K562 (cell line): ENCODE measurements at regions not wholly inside any gene's neighbourhood (a gene's known extent, or its start where the extent isn't known, plus 50 kb on each side); places are given as distances from the start of the nearest gene placed in this dataset.
"Not testable (repeated sequence)": the region's sequence is repeated elsewhere in the genome, so short reads cannot be mapped to it uniquely, and the experiment has no call there.

Experiments used
- POLR2A ChIP-seq: fragments of 450-650 bp; conservative IDR thresholded peaks from 2 replicates; pipeline ENCODE4 v1.6.1; 2016
- POLR3A ChIP-seq: IDR thresholded peaks from 2 replicates; pipeline ENCODE4 v1.6.1; 2011; ENCODE audit warnings: borderline replicate concordance, mild to moderate bottlenecking, moderate library complexity; ENCODE audit not compliant: insufficient read length, insufficient read depth; ENCODE audit errors: extremely low read depth
- RBBP5 ChIP-seq: fragments of 200-600 bp; sonication (generic); IDR thresholded peaks from 2 replicates; pipeline ENCODE4 v1.6.1; 2012; ENCODE audit warnings: borderline replicate concordance, mild to moderate bottlenecking, low read length, control low read depth, inconsistent platforms; ENCODE audit not compliant: insufficient read depth, poor library complexity, severe bottlenecking
- RCOR1 ChIP-seq, 2 experiments: IDR thresholded peaks; 2 replicates each; pipeline ENCODE4 v1.6.1; 2012; ENCODE audit warnings: low read depth in 2 of 2, low read length in 2 of 2, borderline replicate concordance in 1 of 2, improper control_type of control experiment in 1 of 2
- RFX5 ChIP-seq: IDR thresholded peaks from 2 replicates; pipeline ENCODE4 v1.6.1; 2011; ENCODE audit warnings: low read depth, mild to moderate bottlenecking, improper control_type of control experiment, low read length
- RREB1 ChIP-seq: fragments of 250-450 bp; sonication (Bioruptor Pico); IDR thresholded peaks from 2 replicates; pipeline ENCODE4 v1.4.0; 2020
- SIN3A ChIP-seq, 2 experiments: fragments of 150-350 bp in 1 of 2; IDR thresholded peaks; 2 replicates each; pipeline ENCODE4 v1.6.1; 2011 to 2016; ENCODE audit warnings: borderline replicate concordance in 2 of 2, low read depth in 2 of 2, low read length in 2 of 2, mild to moderate bottlenecking in 2 of 2, moderate library complexity in 2 of 2; ENCODE audit not compliant: control insufficient read depth in 1 of 2
- SMC3 ChIP-seq: conservative IDR thresholded peaks from 2 replicates; pipeline ENCODE4 v1.6.1; 2011; ENCODE audit warnings: low read depth, low read length, improper control_type of control experiment; ENCODE audit not compliant: insufficient read depth
- ZNF12 ChIP-seq: sonication (generic); formaldehyde crosslinking; IDR thresholded peaks from 2 replicates; pipeline ENCODE4 v1.4.0; 2020; ENCODE audit warnings: mild to moderate bottlenecking, missing genetic modification reagents
- TF ChIP-seq, protein P1 (sequence below): sonication (generic); formaldehyde crosslinking; IDR thresholded peaks from 2 replicates; pipeline ENCODE4 v1.8.0; 2022; ENCODE audit warnings: mild to moderate bottlenecking, missing genetic modification reagents
- TF ChIP-seq, protein P2 (sequence below), 3 experiments: IDR thresholded peaks in 2 of 3; conservative IDR thresholded peaks in 1 of 3; 2 replicates each; pipeline ENCODE4 v1.5.1; 2011 to 2012; ENCODE audit warnings: low read length in 3 of 3, mild to moderate bottlenecking in 3 of 3, control low read depth in 2 of 3, improper control_type of control experiment in 1 of 3, inconsistent platforms in 1 of 3, low read depth in 1 of 3, mixed read lengths in 1 of 3, moderate library complexity in 1 of 3; ENCODE audit not compliant: insufficient read depth in 2 of 3
- TF ChIP-seq, protein P3 (sequence below): sonication (generic); formaldehyde crosslinking; IDR thresholded peaks from 2 replicates; pipeline ENCODE4 v1.8.0; 2022; ENCODE audit warnings: mild to moderate bottlenecking, missing genetic modification reagents
- TF ChIP-seq, protein P4 (sequence below): fragments of 150-350 bp; IDR thresholded peaks from 2 replicates; pipeline ENCODE4 v1.6.1; 2014; ENCODE audit warnings: low read depth, mild to moderate bottlenecking, low read length, borderline replicate concordance

DNA sequence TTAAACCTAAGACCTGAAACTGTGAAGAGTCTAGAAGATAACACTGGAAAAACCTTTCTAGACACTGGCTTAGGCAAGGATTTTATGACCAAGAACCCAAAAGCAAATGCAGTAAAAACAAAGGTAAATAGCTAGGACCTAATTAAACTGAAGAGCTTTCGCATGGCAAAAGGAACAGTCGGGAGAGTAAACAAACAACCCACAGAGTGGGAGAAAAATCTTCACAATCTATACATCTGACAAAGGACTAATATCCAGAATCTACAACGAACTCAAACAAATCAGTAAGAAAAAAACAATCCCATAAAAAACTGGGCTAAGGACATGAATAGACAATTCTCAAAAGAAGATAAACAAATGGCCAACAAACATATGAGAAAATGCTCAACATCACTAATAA, 64.4 kb upstream of the MED14 start:
- TF ChIP-seq POLR3A; POLR2A; RREB1 (CRISPR knock-in tag); SIN3A (IDR thresholded peaks at IDR 0.05; ENCODE audit: borderline replicate concordance in 2 of 2, control insufficient read depth in 1 of 2, low read depth in 2 of 2, low read length in 2 of 2); ZNF12 (CRISPR knock-in tag); RFX5; RBBP5; RCOR1 (IDR thresholded peaks at IDR 0.05; ENCODE audit: borderline replicate concordance in 1 of 2, low read depth in 2 of 2, low read length in 2 of 2); SMC3: not testable (repeated sequence)
- TF ChIP-seq, protein P1, sequence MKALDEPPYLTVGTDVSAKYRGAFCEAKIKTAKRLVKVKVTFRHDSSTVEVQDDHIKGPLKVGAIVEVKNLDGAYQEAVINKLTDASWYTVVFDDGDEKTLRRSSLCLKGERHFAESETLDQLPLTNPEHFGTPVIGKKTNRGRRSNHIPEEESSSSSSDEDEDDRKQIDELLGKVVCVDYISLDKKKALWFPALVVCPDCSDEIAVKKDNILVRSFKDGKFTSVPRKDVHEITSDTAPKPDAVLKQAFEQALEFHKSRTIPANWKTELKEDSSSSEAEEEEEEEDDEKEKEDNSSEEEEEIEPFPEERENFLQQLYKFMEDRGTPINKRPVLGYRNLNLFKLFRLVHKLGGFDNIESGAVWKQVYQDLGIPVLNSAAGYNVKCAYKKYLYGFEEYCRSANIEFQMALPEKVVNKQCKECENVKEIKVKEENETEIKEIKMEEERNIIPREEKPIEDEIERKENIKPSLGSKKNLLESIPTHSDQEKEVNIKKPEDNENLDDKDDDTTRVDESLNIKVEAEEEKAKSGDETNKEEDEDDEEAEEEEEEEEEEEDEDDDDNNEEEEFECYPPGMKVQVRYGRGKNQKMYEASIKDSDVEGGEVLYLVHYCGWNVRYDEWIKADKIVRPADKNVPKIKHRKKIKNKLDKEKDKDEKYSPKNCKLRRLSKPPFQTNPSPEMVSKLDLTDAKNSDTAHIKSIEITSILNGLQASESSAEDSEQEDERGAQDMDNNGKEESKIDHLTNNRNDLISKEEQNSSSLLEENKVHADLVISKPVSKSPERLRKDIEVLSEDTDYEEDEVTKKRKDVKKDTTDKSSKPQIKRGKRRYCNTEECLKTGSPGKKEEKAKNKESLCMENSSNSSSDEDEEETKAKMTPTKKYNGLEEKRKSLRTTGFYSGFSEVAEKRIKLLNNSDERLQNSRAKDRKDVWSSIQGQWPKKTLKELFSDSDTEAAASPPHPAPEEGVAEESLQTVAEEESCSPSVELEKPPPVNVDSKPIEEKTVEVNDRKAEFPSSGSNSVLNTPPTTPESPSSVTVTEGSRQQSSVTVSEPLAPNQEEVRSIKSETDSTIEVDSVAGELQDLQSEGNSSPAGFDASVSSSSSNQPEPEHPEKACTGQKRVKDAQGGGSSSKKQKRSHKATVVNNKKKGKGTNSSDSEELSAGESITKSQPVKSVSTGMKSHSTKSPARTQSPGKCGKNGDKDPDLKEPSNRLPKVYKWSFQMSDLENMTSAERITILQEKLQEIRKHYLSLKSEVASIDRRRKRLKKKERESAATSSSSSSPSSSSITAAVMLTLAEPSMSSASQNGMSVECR: not testable (repeated sequence)
- TF ChIP-seq, protein P2, sequence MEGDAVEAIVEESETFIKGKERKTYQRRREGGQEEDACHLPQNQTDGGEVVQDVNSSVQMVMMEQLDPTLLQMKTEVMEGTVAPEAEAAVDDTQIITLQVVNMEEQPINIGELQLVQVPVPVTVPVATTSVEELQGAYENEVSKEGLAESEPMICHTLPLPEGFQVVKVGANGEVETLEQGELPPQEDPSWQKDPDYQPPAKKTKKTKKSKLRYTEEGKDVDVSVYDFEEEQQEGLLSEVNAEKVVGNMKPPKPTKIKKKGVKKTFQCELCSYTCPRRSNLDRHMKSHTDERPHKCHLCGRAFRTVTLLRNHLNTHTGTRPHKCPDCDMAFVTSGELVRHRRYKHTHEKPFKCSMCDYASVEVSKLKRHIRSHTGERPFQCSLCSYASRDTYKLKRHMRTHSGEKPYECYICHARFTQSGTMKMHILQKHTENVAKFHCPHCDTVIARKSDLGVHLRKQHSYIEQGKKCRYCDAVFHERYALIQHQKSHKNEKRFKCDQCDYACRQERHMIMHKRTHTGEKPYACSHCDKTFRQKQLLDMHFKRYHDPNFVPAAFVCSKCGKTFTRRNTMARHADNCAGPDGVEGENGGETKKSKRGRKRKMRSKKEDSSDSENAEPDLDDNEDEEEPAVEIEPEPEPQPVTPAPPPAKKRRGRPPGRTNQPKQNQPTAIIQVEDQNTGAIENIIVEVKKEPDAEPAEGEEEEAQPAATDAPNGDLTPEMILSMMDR (IDR thresholded peaks at IDR 0.05 in 2 of 3, conservative IDR thresholded peaks at IDR 0.05 in 1 of 3; ENCODE audit: insufficient read depth in 2 of 3, low read depth in 1 of 3, low read length in 3 of 3): not testable (repeated sequence)
- TF ChIP-seq, protein P3, sequence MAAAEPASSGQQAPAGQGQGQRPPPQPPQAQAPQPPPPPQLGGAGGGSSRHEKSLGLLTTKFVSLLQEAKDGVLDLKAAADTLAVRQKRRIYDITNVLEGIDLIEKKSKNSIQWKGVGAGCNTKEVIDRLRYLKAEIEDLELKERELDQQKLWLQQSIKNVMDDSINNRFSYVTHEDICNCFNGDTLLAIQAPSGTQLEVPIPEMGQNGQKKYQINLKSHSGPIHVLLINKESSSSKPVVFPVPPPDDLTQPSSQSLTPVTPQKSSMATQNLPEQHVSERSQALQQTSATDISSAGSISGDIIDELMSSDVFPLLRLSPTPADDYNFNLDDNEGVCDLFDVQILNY (CRISPR knock-in tag): not testable (repeated sequence)
- TF ChIP-seq, protein P4, sequence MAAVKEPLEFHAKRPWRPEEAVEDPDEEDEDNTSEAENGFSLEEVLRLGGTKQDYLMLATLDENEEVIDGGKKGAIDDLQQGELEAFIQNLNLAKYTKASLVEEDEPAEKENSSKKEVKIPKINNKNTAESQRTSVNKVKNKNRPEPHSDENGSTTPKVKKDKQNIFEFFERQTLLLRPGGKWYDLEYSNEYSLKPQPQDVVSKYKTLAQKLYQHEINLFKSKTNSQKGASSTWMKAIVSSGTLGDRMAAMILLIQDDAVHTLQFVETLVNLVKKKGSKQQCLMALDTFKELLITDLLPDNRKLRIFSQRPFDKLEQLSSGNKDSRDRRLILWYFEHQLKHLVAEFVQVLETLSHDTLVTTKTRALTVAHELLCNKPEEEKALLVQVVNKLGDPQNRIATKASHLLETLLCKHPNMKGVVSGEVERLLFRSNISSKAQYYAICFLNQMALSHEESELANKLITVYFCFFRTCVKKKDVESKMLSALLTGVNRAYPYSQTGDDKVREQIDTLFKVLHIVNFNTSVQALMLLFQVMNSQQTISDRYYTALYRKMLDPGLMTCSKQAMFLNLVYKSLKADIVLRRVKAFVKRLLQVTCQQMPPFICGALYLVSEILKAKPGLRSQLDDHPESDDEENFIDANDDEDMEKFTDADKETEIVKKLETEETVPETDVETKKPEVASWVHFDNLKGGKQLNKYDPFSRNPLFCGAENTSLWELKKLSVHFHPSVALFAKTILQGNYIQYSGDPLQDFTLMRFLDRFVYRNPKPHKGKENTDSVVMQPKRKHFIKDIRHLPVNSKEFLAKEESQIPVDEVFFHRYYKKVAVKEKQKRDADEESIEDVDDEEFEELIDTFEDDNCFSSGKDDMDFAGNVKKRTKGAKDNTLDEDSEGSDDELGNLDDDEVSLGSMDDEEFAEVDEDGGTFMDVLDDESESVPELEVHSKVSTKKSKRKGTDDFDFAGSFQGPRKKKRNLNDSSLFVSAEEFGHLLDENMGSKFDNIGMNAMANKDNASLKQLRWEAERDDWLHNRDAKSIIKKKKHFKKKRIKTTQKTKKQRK: not testable (repeated sequence)
